Daoy (cell line): ENCODE measurements at regions not wholly inside any gene's neighbourhood (a gene's known extent, or its start where the extent isn't known, plus 50 kb on each side); places are given as distances from the start of the nearest gene placed in this dataset.
A peak's percentile ranks its signal among the peaks of the same experiment; 100 is the strongest.

Source experiments
- DNase-seq: peaks from one replicate; pipeline ENCODE4 v3.0.0-alpha.2; 2015; ENCODE audit warnings: low read depth

- no peak for DNase-seq
Observed at GRCh38 chr2:158006961-158007719, 94.5 kb upstream of the UPP2 start.

DNA sequence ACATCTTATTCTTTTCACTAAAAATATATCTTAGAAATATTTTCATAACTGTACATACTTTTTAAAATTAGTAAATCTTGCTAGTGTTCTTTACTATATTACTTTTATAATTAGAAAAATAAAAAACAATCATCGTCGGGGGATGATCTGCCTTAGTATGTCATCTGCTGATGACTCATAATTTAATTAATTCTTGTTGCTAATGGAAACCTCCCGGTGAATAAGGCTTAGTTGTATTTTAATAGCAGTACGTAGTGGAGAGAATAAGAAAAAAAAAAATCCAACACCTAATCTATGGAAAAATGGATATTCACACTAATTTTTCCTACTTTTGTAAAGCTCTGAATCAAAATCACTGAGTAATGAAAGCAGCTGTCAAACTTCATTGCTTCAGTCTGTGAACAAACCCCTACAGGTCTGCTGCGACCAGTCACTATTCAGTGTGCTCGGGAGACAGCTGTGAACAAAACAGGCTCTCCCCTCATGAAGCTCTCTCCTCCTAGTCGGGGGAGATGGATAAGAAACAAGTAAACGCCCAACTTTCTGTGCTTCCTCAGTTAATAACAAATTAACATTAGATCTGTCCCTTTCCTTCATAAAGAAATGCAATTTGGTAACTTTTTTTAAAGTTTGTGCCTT, 97.4 kb upstream of the UPP2 start:
- no peak for DNase-seq

DNA sequence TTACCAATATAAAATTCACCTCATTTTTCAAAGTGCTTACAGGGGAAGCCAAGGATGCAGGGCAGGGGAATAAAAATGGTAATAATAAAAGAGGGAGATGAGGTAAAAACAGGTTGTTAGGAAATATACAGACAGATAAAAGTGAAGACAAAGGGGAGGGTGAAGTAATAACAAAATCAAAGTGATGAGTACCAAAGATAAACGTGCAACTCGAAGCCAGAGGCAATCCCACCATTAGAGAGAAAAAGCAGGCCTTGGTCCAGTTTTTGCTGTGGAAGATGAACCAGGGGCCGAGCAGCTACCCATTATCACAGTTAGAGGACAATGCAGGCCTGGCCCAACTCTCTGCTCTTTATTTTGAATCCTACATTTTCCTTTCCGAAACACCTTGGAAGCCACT, 99.6 kb upstream of the UPP2 start:
- DNase-seq = no peak

DNA sequence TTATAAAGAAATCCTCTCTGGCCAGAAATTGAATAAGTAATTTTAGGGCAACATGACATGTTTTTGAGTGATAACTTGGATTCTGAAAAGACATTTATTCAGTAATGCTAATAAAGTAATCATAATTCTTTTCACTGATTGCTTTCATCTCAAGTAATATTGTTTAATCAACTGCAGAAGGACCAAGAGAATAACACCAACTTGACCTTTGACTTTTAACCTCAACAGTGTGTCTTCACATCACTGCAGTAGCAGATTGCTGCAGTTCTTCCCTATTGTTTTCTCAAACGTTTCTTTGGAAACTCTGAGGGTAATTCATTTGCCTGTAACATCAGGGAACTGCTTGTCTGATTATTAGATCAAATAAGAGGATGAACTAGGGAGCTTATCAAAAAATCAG, 104.9 kb upstream of the UPP2 start:
- DNase-seq = no peak

GRCh38 chr2:157995117-157995516, 106.6 kb upstream of the UPP2 start:
- DNase-seq = no peak

GRCh38 chr2:157991932-157992331, 109.7 kb upstream of the UPP2 start:
- no peak for DNase-seq

- no peak for DNase-seq
Observed at GRCh38 chr2:157990173-157990572, 111.5 kb upstream of the UPP2 start.

GRCh38 chr2:157989227-157989626, 112.4 kb upstream of the UPP2 start:
- no peak for DNase-seq

GRCh38 chr2:157986761-157987160, 110.6 kb upstream of the ACVR1 start:
- no peak for DNase-seq

DNA sequence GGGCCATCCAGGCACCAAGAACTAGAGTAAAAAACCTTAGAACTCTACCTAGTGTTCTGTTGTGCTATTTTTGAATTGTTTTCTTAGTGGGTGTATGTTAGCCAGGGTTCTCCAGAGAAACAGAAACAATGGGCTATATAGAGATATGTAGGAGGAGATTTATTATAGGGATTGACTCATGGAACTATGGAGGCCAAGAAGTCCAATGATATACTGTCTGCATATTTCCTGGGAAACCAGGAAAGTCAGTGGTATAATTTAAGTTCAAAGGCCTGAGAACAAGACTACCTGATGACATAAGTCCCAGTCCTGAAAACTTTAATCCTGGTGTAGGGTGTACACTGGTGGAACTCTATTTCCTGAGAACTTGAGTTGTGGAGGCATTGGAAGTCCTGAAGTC, 108.7 kb upstream of the ACVR1 start:
- no peak for DNase-seq

GRCh38 chr2:157980020-157980419, 103.9 kb upstream of the ACVR1 start:
- DNase-seq = no peak

DNA sequence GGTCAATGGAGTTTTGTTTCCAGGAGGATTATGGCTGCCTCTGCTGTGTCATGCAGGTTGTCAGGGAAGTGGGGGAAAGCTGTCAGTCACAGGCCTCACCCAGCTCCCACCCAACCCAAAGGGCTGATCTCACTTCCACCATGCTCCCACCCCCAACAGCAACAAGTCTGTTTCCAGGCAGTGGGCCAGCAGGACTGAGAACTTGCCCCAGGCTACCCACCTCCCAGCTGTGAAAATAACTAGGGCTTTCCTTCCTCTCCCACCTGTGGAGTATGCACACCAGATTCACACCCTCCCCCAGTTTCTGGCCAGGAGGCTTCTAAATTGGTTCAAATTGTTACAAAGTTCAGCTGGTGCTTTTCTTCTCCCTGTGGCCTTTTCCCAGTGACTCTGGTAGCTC, 95.6 kb upstream of the ACVR1 start:
- DNase-seq = peak; percentile 53

GRCh38 chr2:157967856-157968255, 91.7 kb upstream of the ACVR1 start:
- no peak for DNase-seq

- DNase-seq = no peak
Observed at GRCh38 chr2:157959249-157959648, 83.1 kb upstream of the ACVR1 start.

- DNase-seq = no peak
Observed at GRCh38 chr2:157957596-157957995, 81.5 kb upstream of the ACVR1 start.

GRCh38 chr2:157952558-157952957, 76.4 kb upstream of the ACVR1 start:
- no peak for DNase-seq

DNA sequence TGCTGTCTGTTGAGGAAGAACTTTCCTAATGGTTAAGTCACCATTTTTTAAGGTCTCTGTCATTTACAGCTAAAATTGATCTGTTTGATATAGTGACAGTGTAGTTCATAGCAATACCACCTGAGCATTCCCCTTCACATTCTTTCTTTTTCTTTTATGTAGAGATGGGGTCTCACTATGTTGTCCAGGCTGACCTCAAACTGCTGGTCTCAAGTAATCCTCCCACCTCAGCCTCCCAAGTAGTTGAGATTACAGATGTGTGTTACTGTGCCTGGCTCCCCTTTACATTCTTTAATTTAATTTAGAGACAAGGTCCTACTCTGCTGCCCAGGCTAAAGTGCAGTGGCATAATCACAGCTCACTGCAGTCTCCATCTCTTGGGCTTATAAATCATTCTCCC, 72.7 kb upstream of the ACVR1 start:
- DNase-seq = no peak

DNA sequence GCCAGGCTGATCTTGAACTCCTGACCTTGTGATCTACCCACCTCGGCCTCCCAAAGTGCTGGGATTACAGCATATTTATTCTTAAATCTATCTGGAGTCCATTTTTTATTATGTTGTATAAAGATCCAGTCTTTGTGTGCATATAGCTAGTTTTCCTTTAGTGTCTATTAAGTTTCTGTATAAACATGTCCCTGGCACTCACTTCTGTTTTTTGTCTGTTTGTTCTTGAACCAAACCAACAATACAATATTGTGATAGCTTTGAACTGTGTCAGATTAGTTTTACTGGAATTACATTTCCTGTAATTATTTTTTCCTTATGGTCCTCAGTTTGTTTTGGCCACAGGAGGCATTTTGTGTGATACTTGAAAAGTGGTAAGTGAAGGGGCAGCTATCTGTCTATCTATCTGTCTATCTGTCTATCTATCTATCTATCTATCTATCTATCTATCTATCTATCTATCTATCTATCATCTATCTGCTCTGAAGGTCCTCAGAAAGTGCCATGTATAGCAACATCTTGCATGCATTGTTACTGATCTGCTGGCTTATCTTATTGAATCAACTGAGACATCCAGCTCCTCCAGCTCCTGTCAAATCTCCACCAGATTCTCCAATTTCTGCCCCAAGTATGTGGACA, 70.9 kb upstream of the ACVR1 start:
- no peak for DNase-seq

DNA sequence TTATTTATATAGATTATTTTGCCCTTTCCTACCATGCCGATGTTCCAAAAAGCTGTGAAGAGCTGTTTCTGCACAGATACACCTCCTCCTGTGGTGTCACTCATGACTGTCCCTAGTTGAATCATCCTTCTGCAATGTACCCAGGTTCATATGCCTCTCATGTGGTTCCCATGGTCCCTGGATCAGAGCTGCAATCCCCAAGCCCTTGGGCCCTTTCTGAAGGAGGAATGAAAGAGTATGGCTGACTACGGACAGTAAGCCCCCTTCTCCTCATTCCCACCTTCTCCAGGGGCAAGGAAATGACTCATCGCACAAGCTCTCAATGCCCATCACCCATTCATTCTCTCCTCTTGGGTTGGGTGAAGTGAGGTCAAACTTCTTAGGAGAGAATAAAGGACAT, 63.9 kb upstream of the ACVR1 start:
- peak; percentile 9 for DNase-seq

GRCh38 chr2:157938556-157938955, 62.4 kb upstream of the ACVR1 start:
- no peak for DNase-seq

GRCh38 chr2:157936406-157936805, 60.3 kb upstream of the ACVR1 start:
- no peak for DNase-seq

DNA sequence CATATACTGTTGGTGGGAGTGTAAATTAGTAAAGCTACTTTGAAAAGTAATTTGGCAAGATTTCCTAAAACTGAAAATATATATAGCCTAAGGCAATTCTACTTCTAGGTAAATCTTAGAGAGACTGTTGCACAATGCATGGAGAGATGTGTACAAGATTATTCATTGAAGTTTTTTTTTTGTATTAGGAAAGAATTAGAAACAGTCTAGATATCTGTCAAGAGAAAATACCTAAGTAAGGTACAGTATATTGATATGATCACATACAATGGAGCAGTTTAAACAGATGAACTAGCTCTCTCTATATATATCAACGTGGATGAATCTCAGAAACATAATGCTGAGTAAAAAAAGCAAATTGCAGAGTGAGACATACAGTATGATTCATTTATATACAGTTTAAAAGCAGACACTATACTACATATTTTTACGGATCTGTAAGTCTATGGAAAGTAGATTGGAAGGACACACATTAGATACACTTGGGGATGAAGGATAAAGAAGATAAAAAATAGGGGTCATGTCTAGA, 59.3 kb upstream of the ACVR1 start:
- no peak for DNase-seq
